HG03066 (cell line): ENCODE measurements at regions not wholly inside any gene's neighbourhood (a gene's known extent, or its start where the extent isn't known, plus 50 kb on each side); places are given as distances from the start of the nearest gene placed in this dataset.

Experiments
- ATAC-seq: cut with Tn5 transposase; IDR thresholded peaks from one replicate; pipeline ENCODE4 v1.9.1; 2021; ENCODE audit warnings: low read depth; ENCODE audit not compliant: unreplicated experiment

DNA sequence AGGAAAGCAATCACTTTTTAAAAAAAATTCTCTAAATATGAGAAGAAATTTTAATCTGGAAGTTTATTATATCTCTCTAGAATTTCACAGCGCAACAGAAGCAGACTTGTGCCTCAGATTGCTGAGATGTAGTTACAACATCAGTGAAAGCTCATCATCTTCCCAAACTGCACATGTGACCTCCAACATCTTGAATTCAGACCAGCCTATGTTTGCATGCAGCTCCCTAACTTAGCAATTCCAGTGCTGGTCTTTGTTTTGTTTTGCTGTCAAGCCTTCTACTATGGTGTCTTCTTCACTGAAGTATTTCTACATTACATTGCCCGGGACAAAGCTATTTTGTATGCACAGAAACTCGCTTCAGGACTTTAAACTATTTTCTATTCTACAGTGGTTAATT is 684.8 kb upstream of the PTBP2 start:
- no peak for ATAC-seq

DNA sequence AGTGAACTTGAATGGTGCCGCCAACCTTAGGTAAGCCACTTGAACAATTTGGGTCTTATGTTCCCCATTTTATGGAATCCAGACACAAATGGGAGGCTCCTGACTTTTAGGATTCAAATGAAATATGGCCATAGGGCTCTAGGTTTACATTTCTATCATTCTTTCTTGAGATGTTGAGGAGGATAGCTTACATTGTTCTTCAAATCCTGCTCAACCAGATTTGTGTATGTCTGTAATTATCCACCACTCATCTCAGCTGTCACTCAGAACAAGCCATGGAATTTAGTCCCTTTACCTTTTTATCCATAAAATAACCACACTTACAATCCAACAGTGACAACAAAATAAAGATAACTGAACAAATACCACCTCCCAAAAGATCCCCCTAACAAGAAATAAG is 682.9 kb upstream of the PTBP2 start:
- ATAC-seq, result no peak

DNA sequence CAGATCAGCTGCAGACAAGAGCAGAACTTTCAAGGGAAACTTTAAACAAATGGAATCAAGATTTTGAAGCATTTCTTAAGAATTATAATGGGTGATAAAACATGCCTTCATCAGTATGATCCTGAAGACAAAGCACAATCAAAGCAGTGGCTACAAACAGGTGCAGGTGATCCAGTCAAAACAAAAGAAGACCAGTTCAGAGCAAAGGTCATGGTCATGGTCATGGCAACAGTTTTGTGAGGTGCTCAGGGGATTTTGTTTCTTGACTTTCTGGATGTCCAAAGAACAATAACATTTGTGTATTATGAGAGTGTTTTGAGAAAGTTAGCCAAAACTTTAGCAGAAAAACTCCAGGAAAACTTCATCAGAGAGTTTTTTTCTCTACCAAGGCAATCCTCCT is 681.7 kb upstream of the PTBP2 start:
- no peak for ATAC-seq

DNA sequence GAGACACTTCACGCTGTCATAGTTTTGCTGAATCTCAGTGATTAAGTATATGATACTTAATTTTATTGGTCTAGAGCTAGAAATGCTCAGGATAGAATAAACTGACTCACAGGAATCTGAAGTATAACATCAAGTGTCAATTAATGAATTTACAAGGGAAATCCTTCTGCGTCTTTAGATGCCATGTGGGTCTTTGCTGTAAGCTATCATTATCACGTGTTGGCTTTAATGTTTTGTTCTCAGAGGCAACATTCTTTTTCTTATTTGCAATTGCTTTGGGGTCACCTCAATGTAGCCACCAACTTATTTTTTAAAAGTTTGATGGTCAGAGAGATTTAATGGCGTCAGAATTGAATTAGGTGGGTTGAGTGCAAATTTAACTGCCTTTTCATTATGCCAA is 680.1 kb upstream of the PTBP2 start:
- no peak for ATAC-seq

DNA sequence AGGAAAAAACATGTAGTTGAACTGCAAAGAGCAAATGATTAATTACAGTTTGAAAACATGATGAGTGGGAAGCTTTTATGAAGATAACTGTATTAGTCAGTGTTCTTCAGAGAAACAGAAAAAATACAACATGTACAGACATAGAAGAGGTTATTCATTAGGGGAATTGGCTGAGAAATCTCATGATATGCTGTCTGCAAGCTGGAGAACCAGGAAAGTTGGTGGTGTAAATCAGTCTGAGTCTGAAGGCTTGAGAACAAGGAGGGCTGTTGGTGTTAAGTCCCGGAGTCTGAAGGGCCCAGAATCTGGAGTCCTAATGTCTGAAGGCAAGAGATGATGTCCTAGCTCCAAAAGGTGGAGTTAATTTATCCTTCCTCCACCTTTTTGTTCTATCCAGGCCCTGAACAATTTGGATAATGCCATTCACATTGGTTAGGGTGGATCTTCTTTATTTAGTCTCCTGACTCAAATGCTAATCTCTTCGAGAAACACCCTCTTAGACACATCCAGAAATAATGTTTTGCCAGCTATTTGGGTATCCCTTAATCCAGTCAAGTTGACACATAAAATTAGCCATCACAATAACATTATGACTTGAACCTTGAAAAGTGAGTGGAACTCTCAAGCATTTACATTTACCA is 672.9 kb upstream of the PTBP2 start:
- ATAC-seq, result no peak

DNA sequence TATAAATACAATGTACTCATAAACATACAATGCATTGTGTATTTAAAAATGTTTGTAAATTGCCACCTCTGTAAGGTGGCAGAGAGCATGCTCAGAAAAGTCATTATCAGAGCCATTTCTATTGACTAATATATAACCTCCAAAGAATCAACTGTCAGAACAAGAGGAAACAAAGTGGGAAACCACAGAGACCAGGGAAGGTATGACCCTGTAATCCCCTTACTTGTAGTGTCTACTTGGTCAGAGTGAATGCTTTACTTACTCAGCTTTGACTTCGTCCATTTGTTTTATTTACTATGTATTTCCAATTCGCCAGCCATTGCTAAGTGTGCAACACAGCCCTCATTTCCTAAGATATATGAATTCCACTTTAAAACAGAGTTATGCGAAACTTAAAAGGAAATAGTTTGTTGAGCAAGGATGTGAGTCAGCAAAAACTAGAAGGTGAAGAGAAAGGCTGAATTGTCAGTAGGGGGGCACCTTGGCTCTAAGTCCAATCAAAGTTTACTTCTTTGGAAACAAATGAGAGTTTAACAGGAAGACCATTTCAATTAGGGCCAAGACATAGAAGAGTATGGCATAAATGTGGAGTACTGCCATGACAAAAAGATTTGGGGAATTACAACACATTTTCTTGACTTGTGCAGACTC is 671.7 kb upstream of the PTBP2 start:
- ATAC-seq, result no peak

DNA sequence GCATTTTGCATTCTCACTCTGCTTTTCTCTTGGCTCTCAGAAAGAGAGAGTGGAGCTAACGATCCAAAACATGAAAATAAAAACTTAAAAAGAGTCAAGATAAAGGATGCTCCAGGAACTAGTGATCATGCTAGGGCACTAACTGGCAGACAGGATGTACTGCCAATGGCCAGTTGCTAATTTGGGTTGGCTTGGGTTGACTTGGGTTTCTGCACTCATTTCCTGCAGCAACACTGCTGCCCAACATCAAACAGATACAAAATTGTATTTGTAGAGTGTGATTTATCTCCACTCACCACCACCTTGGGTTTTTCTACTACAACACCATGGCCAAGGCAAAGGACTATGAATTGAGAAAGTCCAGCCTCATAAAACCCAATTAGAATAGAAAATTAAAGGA is 662.3 kb upstream of the PTBP2 start:
- no peak for ATAC-seq

DNA sequence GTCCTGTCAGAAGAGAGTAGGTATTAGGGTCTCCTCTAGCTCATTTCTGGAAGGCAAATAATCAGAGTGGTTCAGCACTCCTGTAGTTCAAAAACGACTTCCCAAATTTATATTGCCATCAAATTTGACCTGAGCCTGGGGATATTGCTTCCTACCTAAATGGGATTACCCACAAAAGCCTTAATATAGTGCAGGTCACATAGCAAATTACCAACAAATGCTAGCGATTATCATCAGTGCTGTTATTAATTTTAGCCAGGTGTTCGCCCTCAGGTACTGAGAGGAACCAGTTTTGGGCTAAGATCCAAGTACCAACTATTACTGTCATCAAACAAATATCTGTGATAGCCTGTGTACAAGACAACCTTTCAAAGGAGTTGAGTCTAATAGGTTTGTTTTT is 661.8 kb upstream of the PTBP2 start:
- no peak for ATAC-seq

DNA sequence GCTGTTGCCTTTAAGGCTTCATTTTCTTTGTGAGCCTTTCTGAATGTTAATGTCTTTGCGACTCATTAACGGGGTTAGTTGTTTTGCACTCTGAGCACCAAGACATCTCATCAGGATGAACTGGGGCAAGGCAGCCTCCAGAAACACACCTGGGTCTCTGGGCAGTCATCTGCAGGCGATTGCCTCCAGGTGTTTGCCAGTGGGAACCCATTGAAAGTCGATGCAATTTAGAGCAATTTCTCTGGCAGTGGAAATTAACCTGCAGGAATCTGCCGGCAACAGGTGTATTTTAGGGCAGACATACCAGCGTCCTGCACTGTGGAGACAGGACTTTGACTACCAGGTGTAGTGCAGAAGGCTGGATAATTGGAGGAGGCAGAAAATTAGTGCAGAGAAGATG is 661.0 kb upstream of the PTBP2 start:
- no peak for ATAC-seq

DNA sequence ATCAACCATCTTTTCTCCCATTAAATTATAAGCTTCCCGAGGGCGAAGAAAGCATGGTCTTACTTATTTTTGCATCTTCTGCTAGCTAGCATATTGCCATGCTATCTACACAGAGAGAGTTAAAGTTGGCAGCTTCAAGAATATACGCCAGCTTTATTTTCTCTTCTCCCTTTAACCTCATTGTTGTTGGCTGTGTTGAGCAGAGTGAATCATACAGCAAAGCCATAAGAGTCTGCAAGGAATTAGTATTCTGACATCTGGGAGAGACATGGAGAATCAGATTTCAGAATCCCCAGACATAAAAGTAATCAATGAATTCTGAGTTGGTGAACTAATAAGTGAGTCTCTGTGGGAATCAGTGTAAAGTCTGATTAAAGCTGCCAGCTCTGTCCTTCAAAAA is 649.6 kb upstream of the PTBP2 start:
- ATAC-seq, result no peak

DNA sequence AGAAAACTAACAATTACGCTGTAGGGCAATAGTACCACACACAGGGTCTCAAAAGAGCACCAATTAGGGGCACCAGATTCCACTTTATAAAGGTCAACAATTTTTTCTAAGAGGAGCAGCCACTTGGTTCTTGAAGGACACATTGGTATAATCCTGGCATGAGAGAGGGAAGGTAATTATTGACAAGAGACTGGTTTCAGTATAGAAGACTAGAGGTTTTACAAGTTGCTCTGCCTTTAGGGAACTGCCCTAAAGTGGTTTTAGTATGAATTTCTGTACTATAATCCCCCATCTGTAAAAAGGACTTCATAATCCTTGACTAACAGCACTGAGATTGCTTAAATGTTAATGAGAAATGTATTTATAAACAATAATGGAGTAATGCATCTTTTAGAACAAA is 648.5 kb upstream of the PTBP2 start:
- ATAC-seq, result no peak

DNA sequence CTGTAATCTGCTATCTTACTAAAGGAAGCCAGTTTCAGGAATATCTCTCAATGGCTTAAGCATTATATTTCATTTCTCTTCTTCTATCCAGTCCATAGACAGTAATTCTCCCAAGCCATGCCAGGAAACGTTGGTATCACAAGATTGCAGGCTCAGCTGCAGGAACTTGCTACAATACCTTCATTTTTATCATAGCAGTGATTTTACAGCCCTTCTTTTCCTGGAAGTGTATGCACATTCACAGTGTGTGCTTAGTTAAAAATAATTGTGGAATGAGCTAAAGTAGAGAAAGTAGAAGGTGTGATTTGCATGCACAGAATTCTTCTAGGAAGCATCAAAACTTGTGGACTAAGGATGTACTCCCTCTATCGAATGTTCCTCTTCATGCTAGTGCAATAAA is 647.2 kb upstream of the PTBP2 start:
- no peak for ATAC-seq

DNA sequence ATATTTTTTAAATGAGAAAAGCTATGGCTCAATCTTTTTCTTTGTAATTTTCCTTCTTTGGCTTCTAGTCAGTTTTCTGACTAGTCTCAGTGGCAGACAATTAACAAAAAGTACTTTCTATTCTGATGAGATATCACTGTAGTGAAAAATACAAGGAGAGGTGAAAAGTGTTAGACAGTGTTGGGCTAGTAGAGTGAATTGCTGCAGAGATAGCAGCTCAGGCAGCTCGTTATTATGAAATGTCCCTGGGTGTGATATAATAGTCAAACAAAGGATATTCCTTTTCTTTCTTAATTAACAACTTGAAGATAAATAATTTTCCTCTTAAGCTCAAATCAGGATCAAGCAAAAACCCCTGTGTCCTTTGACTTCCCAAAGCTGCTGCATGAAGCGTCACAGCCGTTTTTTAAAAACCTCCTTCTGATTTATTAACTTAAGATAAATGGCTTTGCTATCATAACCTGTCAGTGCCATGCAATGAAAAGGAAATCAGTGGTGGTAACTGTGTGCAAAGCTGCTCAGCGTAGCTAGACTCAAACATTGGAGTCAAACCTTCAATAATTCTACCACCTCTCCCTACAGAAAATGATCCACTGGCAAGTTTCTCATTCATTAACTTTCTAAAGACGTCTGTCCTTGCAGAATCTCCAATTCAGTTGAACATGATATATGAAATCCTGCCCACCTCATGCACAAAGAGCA is 646.6 kb upstream of the PTBP2 start:
- no peak for ATAC-seq

DNA sequence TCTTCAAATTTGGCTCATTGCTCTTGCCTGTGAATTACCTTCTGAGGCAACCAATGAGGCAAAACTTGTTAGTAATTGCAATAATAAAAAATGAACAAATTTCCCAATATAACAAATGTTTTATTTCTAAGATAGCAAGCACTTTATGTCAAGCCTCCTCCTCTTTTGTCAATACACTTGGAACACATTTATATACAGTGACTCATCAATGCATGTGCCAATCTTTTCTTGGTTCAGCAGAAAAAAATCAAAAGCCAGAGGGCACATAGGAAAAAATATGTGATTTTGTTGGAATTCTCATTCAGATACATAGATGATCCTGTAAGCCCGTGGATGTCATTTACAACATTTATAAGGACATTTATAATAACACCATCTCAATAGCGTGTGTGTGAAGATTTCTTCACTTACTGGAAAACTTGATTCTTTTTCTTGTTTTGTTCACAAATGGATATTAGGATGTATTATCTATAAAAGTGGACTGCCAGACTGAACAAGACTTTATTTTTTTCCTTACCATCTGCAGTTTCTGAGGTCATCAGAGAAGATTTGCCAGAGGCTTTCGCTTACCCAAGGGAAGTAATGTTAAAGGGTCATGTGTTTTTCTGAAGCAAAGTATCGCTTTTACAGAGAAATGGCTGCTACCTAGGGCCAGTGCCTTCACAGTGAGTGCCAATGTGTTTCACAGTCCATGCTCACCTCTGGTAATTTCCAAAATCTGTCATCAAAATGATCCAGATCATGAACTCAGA is 645.7 kb upstream of the PTBP2 start:
- ATAC-seq, result no peak

DNA sequence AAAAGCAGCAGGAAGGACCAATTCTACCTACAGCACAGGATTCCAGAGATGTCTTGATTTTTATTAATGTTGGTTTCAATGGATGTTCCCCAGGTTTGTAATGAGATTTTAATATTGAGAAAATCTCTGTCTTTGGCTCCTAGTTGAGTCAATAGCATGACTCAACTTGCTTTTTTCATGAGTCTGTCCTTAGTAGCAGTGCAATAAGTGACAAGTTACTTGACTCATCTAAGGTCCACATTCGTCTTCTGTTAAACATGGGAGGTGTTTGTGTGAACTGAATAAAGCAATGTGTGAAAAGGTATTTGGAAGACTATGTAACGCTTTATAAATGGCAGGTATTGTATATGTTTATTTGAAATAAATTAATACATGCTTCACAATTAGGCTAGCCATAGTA is 645.0 kb upstream of the PTBP2 start:
- no peak for ATAC-seq

DNA sequence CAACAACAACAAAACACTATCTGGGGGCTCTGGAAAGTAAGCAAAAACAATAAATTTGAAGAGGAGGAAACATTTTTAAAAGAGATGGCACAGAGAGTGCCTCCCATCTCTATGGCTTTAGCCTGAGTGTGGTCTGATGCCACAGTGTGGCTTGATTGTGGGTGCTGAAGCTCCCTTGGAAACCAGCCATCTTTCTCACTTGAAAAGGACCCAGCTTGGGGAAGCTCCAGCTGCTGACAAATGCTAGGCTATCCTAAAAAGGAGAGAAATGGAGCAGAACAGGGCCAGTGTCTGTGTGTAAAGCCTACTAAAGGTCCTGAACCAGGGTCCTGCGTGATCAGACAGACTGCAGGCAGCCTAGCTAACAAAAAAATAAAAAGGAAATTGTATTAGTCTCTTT is 642.0 kb upstream of the PTBP2 start:
- no peak for ATAC-seq

DNA sequence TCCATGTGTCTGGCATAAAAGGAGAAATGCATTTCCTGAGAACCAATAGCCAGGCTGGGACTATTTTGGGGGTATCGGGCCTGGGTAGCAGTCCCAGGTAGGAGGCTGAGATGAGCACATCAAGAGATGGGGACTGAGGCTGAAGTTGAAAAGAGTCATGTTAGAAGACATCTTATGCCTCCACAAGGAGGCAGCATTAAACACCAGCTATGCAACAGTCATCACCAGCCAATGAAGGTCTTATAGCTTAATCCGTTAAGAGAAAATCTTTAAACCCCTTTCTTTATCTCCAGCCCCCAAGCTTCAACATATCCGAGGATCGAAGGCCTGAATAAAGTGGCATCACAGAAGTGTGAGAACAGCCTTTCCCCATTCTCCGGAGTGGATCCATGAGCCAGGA is 640.7 kb upstream of the PTBP2 start:
- no peak for ATAC-seq

DNA sequence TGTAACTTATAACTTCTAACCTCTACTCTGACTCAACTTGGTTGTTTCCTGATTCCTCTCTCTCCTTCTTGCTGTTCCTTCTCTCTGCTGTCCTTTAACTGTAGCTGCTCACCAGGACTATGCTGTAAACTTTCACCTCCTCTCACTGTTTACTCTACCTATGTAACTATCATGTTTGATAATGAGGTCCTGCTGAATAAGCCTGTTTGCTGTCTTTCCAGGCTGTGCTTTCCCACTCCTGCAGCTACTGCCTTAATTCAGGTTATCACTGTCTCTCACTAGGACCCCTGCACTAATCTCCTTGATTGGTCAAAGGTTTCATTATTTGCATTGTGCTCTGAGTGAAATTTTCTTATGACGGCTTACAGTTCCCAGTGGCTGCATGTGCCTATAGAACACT is 633.9 kb upstream of the PTBP2 start:
- ATAC-seq, result no peak

DNA sequence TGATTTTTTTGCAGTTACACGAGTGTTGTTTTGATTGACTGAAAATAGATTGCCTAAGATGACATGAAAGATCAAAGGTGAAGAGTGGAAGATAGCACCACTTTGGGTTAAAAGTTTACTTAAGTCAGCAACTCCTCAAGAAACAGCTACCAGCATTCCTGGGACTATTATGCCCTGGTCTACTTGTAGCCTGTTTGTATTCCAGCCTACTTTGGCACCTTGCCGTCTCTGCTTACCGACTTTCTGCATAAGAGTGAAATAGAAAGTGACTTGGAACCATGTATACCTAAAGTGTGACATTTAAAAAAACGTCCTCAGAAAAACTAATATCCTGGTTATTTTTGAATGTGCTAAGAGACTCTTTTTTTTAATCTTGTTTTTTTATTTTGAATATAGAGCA is 631.5 kb upstream of the PTBP2 start:
- no peak for ATAC-seq

DNA sequence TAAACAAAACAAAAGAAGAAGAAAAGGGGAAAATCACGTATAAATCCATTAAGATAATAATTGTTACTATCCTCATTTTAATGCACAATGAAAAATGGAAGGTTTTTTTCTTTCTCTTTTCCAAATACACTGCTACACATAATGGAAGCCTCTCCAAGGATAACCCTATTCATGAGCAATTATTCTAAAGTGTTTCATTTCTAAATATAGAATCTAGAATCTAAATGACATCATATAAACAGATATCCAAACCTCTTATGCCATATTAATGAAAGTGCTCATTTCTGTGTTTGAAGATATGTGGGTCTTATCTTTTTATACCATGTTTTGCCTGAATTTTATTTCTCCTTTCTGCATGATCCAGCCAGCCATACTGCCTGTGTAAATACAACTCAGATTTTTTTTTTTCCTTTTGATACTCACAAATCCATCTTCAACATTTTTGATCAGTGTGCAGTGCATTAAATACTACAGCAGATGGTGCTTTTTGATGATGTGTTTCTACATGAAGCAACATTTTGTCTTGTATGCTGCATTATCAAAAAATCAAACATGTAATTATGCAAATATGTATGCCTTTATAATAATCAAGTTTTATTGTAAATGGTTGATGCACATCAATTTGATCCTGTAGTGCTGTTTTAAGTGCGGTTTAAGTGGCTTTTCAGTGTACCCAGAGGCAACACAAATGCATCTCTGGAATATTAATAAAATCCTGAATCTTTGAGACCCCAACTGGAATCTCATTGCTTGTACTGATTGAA is 625.6 kb upstream of the PTBP2 start:
- ATAC-seq, result no peak
